Kidney epithelial cell (primary cell): ENCODE measurements at regions not wholly inside any gene's neighbourhood (a gene's known extent, or its start where the extent isn't known, plus 50 kb on each side); places are given as distances from the start of the nearest gene placed in this dataset.
A peak's percentile ranks its signal among the peaks of the same experiment; 100 is the strongest.

Experiments used
- DNase-seq: peaks from one replicate; pipeline ENCODE4 v3.0.0-alpha.2; 2010; ENCODE audit warnings: low read depth
- H3K27me3 ChIP-seq: 2 replicates; pipeline ENCODE4 v1.6.0; 2011; ENCODE audit warnings: low read length; ENCODE audit not compliant: control insufficient read depth, insufficient read depth
- H3K36me3 ChIP-seq: 2 replicates; pipeline ENCODE4 v1.5.1; 2011; ENCODE audit warnings: low read length; ENCODE audit not compliant: control insufficient read depth, insufficient read depth
- H3K4me3 ChIP-seq: 2 replicates; pipeline ENCODE4 v1.5.1; 2011; ENCODE audit warnings: low read depth, mild to moderate bottlenecking, control low read depth, low read length
- TF ChIP-seq, protein P1 (sequence below): IDR thresholded peaks from 2 replicates; pipeline ENCODE4 v1.5.1; 2011; ENCODE audit warnings: mild to moderate bottlenecking, moderate library complexity, low read length, control low read depth, inconsistent platforms; ENCODE audit not compliant: insufficient read depth, poor library complexity, severe bottlenecking

DNA sequence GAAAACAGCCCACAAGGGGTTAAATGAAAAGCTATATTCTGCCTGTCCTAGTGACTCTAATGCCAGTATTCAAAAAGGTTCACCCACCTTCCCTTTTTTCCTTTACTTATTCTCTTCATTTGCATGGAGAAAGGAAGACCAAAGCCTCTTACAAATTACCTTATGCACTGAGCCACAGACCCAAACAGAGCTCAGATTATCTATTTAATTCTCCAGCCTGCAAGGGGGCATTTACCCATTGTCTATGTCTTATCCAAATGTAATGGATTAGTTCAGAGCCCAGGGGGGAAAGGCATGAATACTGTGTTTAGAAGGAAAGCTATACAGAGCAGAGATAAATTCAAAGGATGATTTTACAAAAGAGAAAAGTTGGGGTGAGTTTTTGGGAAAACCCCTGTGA is 388.5 kb downstream of the OMA1 start:
- no peaks in the 10 kb centered on the region for H3K27me3 ChIP-seq
- H3K36me3 ChIP-seq: no peaks in the 10 kb centered on the region
- H3K4me3 ChIP-seq: no peak overlapping the region

DNA sequence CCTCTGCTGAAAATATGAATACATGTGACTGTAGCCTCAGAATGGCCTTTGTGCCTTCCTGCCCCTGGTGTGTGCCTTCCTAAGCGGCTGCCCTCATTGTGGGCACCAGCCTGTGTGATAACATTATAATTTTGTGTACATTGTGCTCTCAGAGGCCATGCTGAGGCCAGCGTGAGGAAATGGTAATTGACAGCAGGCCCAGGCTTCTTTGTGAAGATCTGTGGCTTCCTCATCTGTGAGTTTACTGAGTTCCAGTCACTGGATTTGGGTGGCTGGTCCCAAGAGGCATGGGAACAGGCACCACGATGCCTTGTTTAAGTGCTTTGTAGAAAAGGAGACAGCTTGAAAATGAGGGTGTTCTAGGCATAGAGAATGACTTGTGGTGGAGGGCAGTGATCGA is 389.3 kb downstream of the OMA1 start:
- H3K36me3 ChIP-seq: no peaks in the 10 kb centered on the region
- no peak for DNase-seq
- TF ChIP-seq, protein P1, sequence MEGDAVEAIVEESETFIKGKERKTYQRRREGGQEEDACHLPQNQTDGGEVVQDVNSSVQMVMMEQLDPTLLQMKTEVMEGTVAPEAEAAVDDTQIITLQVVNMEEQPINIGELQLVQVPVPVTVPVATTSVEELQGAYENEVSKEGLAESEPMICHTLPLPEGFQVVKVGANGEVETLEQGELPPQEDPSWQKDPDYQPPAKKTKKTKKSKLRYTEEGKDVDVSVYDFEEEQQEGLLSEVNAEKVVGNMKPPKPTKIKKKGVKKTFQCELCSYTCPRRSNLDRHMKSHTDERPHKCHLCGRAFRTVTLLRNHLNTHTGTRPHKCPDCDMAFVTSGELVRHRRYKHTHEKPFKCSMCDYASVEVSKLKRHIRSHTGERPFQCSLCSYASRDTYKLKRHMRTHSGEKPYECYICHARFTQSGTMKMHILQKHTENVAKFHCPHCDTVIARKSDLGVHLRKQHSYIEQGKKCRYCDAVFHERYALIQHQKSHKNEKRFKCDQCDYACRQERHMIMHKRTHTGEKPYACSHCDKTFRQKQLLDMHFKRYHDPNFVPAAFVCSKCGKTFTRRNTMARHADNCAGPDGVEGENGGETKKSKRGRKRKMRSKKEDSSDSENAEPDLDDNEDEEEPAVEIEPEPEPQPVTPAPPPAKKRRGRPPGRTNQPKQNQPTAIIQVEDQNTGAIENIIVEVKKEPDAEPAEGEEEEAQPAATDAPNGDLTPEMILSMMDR: no peak
- no peak overlapping the region for H3K4me3 ChIP-seq
- H3K27me3 ChIP-seq: no peaks in the 10 kb centered on the region

More for the DNA sequence above, 388.5 kb downstream of the OMA1 start:
- no peak for DNase-seq
- TF ChIP-seq, protein P1: no peak

DNA sequence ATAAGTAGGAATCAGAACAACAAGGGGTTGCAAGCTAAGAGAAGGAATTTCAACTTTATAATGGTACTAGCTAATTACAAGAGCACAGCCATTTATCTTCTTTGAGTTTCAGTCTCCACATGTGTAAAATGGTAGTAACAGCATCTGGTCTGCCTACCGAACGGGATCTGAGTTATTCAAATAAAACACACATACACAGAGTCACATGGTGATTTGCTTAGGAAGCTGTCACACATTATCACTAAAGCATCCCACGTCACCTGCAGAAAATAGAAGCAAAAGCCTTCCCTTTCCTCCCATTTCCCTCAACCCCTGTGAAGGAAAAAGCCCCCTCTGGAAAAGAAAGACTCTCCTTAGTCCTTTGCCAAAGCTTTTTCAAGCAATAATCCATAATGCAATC is 389.7 kb downstream of the OMA1 start:
- H3K4me3 ChIP-seq: no peak overlapping the region
- DNase-seq: no peak
- no peaks in the 10 kb centered on the region for H3K27me3 ChIP-seq
- TF ChIP-seq, protein P1: no peak
- H3K36me3 ChIP-seq: no peaks in the 10 kb centered on the region

DNA sequence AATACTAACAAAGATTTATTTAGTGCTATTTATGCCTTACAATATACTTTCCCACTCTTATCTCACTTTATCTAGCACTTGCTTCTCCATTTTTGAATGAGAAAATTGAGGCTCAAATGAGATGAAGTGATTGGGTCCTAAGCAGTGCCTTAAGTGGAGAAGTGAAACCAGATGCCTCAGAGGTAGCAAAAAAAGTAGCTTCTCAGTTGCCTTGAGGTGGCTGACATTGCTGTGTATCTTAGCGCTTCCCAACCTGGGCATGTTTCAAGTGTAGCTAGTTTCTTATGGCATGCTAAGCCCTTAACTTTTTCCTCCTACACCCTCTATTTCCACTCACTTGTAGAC is 390.4 kb downstream of the OMA1 start:
- Histone ChIP-seq H3K4me3 (no peak overlapping the region), H3K36me3 (no peaks in the 10 kb centered on the region), H3K27me3 (no peaks in the 10 kb centered on the region)
- TF ChIP-seq, protein P1: no peak
- no peak for DNase-seq

DNA sequence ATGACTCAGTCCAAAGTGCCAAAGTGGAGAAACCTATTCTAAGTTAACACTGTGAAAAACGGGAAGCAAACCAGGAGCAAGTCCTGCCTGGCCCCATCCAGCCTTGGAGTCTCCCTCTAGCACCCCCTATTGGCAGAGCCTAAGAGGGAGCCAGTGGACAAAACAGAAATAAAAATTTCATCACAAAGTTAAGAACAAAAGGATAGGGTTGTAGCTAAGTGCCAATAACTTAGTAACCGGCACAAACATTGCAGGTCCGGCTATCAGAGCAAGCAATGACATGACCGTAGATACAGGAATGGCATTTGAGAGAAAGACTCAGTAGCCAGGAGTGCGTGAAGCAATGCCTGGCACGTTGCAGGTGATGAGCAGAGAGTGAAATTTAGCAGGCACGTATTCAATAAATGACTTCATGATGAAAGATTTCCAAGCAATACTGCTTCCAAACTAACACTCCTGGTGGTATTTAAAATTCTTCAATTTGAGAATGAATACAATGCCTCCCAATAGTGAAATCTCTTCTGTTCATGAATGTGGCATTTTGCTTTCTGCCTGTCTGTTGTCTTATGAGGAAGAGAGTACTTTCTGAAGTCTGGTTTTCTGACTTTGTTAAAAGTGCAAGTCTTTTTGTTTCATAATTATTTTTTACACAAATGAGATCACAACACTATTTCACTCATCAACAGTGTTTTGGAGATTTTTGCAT is 391.0 kb downstream of the OMA1 start:
- Histone ChIP-seq H3K4me3 (no peak overlapping the region), H3K36me3 (no peaks in the 10 kb centered on the region), H3K27me3 (no peaks in the 10 kb centered on the region)
- TF ChIP-seq, protein P1: peak; percentile 62
- no peak for DNase-seq

DNA sequence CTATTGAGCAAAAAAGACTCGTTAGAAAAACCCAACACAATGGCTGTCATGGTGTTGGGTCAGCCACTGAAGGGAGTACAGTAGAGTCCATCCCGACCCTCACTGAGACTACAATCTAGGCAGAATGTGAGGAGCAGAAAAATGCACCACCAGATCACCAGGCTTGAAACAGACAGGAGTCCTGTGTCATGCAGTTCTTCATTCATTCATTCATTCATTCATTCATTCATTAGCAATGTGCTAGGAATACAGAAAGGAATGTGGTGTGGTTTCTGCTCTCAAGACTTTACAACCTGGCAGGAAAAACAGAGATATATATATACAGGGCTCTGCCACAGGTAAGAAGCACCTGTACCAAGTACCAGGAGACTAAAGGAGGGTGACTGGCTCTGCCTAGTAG is 392.3 kb downstream of the OMA1 start:
- DNase-seq: no peak
- no peaks in the 10 kb centered on the region for H3K27me3 ChIP-seq
- no peak overlapping the region for H3K4me3 ChIP-seq
- H3K36me3 ChIP-seq: no peaks in the 10 kb centered on the region
- TF ChIP-seq, protein P1: no peak
